Activated naive CD4-positive, alpha-beta T cell treated with anti-CD3 and anti-CD28 coated beads, Interleukin-2, amount 50 U/mL, for 24 hours (primary cell): ENCODE measurements at regions not wholly inside any gene's neighbourhood (a gene's known extent, or its start where the extent isn't known, plus 50 kb on each side); places are given as distances from the start of the nearest gene placed in this dataset.
"Not testable (repeated sequence)": the region's sequence is repeated elsewhere in the genome, so short reads cannot be mapped to it uniquely, and the experiment has no call there.

ENCODE experiments used
- H3K27ac Mint-ChIP-seq: one replicate; pipeline ENCODE4 v1.8.0; 2021; ENCODE audit warnings: mild to moderate bottlenecking, mixed read lengths
- H3K27me3 Mint-ChIP-seq: one replicate; pipeline ENCODE4 v1.8.0; 2021; ENCODE audit warnings: mixed read lengths
- H3K36me3 Mint-ChIP-seq: one replicate; pipeline ENCODE4 v1.8.0; 2021; ENCODE audit warnings: mixed read lengths
- H3K4me1 Mint-ChIP-seq: one replicate; pipeline ENCODE4 v1.8.0; 2021; ENCODE audit warnings: mixed read lengths
- H3K4me3 Mint-ChIP-seq: one replicate; pipeline ENCODE4 v1.8.0; 2021; ENCODE audit warnings: mild to moderate bottlenecking, mixed read lengths
- H3K9me3 Mint-ChIP-seq: one replicate; pipeline ENCODE4 v1.8.0; 2021; ENCODE audit warnings: mixed read lengths

- not testable (repeated sequence) for H3K9me3 Mint-ChIP-seq, H3K27ac Mint-ChIP-seq, H3K4me3 Mint-ChIP-seq, H3K4me1 Mint-ChIP-seq, H3K27me3 Mint-ChIP-seq, H3K36me3 Mint-ChIP-seq
Observed at GRCh38 chr2:89280536-89280935, 589.1 kb downstream of the RPIA start.

- not testable (repeated sequence) for H3K4me3 Mint-ChIP-seq, H3K9me3 Mint-ChIP-seq, H3K4me1 Mint-ChIP-seq, H3K27me3 Mint-ChIP-seq, H3K27ac Mint-ChIP-seq, H3K36me3 Mint-ChIP-seq
Observed at GRCh38 chr2:89286448-89287080, 595.1 kb downstream of the RPIA start.

- H3K27me3 Mint-ChIP-seq, H3K27ac Mint-ChIP-seq, H3K4me3 Mint-ChIP-seq, H3K9me3 Mint-ChIP-seq, H3K36me3 Mint-ChIP-seq, H3K4me1 Mint-ChIP-seq: not testable (repeated sequence)
Observed at GRCh38 chr2:89287084-89287483, 595.6 kb downstream of the RPIA start.

GRCh38 chr2:89291717-89292298 lies 600.3 kb downstream of the RPIA start:
- not testable (repeated sequence) for H3K27ac Mint-ChIP-seq, H3K4me1 Mint-ChIP-seq, H3K9me3 Mint-ChIP-seq, H3K27me3 Mint-ChIP-seq, H3K4me3 Mint-ChIP-seq, H3K36me3 Mint-ChIP-seq

GRCh38 chr2:89293399-89293798 lies 601.9 kb downstream of the RPIA start:
- H3K36me3 Mint-ChIP-seq, H3K4me3 Mint-ChIP-seq, H3K9me3 Mint-ChIP-seq: not testable (repeated sequence)

GRCh38 chr2:89294335-89294734 lies 602.9 kb downstream of the RPIA start:
- not testable (repeated sequence) for H3K4me1 Mint-ChIP-seq, H3K36me3 Mint-ChIP-seq, H3K27me3 Mint-ChIP-seq, H3K27ac Mint-ChIP-seq, H3K9me3 Mint-ChIP-seq, H3K4me3 Mint-ChIP-seq

More at GRCh38 chr2:89293399-89293798, 601.9 kb downstream of the RPIA start:
- not testable (repeated sequence) for H3K27ac Mint-ChIP-seq, H3K27me3 Mint-ChIP-seq, H3K4me1 Mint-ChIP-seq

- not testable (repeated sequence) for H3K4me1 Mint-ChIP-seq, H3K36me3 Mint-ChIP-seq, H3K4me3 Mint-ChIP-seq, H3K27ac Mint-ChIP-seq, H3K9me3 Mint-ChIP-seq, H3K27me3 Mint-ChIP-seq
Observed at GRCh38 chr2:89296820-89297398, 605.4 kb downstream of the RPIA start.

GRCh38 chr2:89299196-89299595 lies 607.7 kb downstream of the RPIA start:
- H3K27ac Mint-ChIP-seq, H3K27me3 Mint-ChIP-seq, H3K4me3 Mint-ChIP-seq, H3K36me3 Mint-ChIP-seq, H3K9me3 Mint-ChIP-seq, H3K4me1 Mint-ChIP-seq: not testable (repeated sequence)

GRCh38 chr2:89305623-89306022 lies 614.1 kb downstream of the RPIA start:
- not testable (repeated sequence) for H3K27ac Mint-ChIP-seq, H3K27me3 Mint-ChIP-seq, H3K9me3 Mint-ChIP-seq, H3K36me3 Mint-ChIP-seq, H3K4me3 Mint-ChIP-seq, H3K4me1 Mint-ChIP-seq

- not testable (repeated sequence) for H3K27me3 Mint-ChIP-seq, H3K4me1 Mint-ChIP-seq, H3K27ac Mint-ChIP-seq, H3K9me3 Mint-ChIP-seq, H3K36me3 Mint-ChIP-seq, H3K4me3 Mint-ChIP-seq
Observed at GRCh38 chr2:89306869-89307637, 615.6 kb downstream of the RPIA start.

- not testable (repeated sequence) for H3K36me3 Mint-ChIP-seq, H3K4me3 Mint-ChIP-seq, H3K4me1 Mint-ChIP-seq, H3K27me3 Mint-ChIP-seq, H3K27ac Mint-ChIP-seq, H3K9me3 Mint-ChIP-seq
Observed at GRCh38 chr2:89318990-89319389, 627.5 kb downstream of the RPIA start.

- not testable (repeated sequence) for H3K4me3 Mint-ChIP-seq
Observed at GRCh38 chr2:89325894-89326293, 634.4 kb downstream of the RPIA start.

GRCh38 chr2:89326455-89326854 lies 635.0 kb downstream of the RPIA start:
- H3K9me3 Mint-ChIP-seq, H3K4me3 Mint-ChIP-seq, H3K27me3 Mint-ChIP-seq, H3K4me1 Mint-ChIP-seq, H3K36me3 Mint-ChIP-seq, H3K27ac Mint-ChIP-seq: not testable (repeated sequence)

More at GRCh38 chr2:89325894-89326293, 634.4 kb downstream of the RPIA start:
- H3K9me3 Mint-ChIP-seq, H3K36me3 Mint-ChIP-seq, H3K27ac Mint-ChIP-seq, H3K27me3 Mint-ChIP-seq, H3K4me1 Mint-ChIP-seq: not testable (repeated sequence)

- H3K27me3 Mint-ChIP-seq, H3K9me3 Mint-ChIP-seq, H3K4me1 Mint-ChIP-seq, H3K4me3 Mint-ChIP-seq, H3K27ac Mint-ChIP-seq, H3K36me3 Mint-ChIP-seq: not testable (repeated sequence)
Observed at GRCh38 chr2:89328790-89329189, 637.3 kb downstream of the RPIA start.
